ENCODE measurements at regions not wholly inside any gene's neighbourhood (a gene's known extent, or its start where the extent isn't known, plus 50 kb on each side); places are given as distances from the start of the nearest gene placed in this dataset.

DNA sequence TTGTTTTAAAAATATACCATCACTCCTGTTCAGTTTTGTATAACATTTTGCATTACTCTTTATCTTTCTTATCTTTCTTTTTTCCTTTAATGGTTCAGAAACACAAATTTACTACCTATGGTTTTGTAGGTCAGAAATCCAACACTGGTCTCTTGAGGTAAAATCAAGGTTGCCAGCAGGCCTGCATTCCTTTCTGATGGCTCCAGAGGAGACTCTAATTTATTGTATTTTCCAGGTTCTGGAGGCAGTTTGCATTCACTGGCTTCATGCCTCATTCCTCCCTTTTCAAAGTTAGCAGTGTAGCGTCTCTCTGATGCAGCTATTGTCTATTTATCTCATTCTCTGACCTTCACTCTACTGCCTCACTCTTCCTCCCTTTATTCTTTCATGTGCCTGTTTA is 767.4 kb downstream of the SLITRK6 start:
- no peak for DNase-seq

DNA sequence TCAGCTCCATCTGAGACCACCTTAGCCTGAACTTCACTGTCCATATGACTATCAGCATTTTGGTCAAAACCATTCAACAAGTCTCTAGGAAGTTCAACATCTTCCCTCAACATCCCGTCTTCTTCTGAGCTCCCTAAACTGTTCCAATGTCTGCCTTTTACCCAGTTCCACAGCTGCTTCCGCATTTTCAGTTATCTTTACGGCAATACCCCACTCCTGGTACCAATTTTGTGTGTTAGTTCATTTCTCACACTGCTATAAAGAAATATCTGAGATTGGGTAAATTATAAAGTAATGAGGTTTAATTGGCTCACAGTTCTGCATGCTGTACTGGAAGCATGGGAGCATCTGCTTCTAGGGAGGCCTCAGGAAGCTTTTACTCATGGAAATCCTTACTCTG is 771.2 kb downstream of the SLITRK6 start:
- no peak for DNase-seq

DNA sequence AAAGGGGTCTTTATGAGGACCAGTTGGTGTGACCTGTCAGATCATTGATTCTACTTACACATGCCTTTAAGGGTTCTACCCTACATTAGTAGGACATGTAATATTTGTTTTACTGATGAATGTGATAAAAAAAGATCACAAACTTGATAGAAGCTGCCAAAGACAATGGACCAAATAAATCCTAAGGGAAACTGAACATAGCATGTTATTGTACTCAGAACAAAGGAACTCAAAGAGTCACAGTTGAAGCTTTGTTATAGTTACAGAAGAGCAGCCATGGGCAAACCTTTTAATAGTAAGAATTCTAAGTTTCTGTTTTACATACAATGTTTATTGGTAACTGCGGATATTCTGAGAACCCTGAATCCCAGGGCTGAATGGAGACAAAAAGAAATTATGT is 780.1 kb downstream of the SLITRK6 start:
- DNase-seq: no peak

DNA sequence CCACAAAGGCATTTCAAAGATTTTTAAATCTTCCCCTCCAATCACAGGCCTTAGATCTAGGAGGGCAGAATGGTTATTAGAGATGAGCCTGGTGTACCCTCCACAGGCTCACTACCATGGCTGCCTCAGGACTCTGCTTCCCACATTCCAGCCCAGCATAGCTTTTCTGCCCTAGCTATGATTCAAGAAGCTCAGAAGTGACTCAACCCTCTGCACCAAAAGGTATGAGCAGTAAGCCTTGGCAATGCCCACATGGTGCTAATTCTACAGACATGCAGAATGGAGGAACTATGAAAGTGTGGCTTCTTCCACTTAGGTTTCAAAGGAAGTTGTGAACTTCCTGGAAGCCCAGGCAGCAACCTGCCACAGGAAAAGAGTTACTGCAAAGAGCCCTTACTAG is 786.2 kb downstream of the SLITRK6 start:
- no peak for DNase-seq

DNA sequence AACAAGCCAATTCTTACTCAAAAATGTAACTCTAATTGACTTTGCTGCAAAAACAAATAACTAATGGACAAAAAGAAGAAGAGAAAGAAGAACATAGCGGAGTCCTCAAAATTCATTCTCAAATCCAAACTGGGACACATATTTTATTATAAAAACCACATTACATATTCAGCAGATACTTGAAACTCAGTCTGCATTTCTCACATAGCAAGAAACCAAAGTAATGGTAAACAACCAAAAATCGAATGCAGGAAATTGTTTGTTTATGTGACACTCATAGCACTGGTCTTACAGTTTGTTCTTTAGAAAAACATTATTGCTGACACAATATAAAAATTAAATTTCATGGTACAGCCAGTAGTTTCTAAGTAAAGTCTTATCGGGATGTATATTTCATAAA is 789.8 kb downstream of the SLITRK6 start:
- no peak for DNase-seq

DNA sequence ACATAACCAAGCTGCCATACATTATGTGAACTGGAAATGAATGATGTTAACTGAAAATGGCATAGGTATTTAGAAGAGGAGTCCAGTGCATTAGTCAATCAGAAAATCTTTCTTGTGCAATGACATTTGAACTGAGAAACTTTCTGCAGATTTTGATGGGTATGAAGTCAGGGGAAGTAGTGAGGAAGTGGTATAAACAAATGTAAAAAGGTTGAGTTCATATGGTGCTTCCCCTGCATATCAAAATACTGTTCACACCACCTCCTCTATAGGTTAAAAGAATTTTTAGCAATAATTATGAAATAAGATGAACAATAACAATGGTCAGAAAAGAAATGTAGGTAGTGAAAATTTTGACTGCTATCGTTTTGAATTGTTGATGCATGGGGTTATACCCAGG is 800.0 kb downstream of the SLITRK6 start:
- no peak for DNase-seq

DNA sequence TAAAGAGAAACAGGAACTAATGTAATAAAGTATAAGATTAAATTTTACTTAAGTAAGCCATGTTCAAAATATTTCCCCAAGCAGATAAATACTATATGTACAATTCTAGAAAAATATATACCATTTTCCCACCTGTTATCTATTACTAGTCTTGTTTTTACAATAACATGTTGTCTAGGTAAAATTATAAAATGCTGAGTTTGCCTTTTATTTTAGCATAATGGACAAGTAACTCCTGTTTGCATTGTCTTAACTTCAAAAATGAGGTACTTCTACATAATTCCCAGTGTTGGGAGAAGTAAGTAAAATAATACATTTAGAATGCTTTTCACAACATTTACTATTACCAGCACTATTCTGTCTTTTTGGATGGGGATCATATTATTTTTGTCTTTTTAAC is 800.5 kb downstream of the SLITRK6 start:
- DNase-seq: no peak

DNA sequence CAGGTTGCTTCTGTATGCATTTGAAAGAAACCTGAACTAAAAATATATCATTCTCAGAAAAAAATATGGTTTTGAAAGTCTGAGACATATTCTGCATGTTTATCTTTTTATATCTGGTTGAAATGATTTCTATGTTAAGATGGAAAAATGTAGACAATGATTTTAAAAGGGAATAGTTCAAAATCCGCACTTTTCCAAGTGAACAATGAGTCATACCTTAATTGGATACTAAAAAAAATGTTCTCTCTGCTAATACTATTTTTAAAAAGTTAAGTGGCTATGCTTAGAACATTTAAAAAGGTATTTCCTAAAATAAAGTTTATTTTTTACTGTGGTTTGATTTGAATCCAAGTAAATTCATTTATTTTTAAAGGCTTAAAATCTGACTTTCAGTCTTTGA is 801.4 kb downstream of the SLITRK6 start:
- DNase-seq: no peak

DNA sequence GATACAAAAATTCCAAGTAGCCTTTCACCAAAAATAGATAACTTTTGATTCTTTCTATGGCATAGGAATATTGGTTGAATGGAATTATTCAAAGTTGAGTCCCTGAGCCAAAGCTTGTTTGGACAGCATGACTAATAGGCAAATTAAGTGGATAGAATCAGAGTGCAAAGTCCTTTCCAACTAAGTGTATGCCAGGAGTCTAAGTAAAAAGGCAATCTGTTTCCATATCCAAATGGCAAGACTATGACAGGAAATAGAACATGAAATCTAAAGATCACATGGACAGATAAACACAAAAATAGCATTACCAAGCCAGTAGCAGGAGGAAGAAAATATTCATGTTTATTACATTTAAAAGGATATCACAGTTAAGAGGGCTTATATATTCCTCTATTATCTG is 804.6 kb downstream of the SLITRK6 start:
- DNase-seq: no peak

DNA sequence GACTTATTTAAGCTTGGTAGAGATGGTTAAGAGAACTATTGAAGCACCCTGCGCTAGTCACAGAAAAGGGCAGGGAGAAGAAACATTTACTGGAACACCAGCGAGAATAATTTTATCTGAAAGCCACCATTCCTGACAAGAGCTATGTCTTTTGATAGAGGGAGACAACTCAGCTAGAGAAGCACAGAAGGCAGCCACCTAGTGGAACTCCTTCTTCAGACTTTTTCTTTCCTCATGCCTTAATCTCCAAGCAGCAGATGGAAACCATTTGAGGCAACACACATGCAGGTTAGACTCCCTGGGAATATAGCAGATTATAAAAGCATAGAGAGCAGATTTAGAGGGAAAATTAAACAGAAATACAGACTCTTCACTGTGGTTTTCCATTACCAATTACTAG is 813.4 kb downstream of the SLITRK6 start:
- no peak for DNase-seq

DNA sequence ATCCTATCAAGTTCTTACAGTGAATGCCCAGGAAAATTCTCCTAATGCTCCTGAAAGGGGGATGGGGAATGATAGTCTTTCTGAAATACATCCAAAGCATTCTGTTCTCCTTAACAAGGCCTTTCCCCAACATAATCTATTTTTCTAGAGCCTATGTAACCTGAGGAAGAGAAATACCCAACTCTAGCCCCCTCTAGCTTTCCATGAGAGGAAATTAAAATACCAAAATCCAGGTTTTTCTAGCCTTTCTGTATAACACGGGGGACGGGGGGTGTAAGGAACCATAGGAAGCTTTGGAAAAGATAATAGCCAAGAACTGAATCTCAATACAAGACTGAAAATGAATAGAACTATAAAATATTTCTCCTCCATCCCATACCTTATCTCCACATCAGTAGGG is 815.9 kb downstream of the SLITRK6 start:
- no peak for DNase-seq

DNA sequence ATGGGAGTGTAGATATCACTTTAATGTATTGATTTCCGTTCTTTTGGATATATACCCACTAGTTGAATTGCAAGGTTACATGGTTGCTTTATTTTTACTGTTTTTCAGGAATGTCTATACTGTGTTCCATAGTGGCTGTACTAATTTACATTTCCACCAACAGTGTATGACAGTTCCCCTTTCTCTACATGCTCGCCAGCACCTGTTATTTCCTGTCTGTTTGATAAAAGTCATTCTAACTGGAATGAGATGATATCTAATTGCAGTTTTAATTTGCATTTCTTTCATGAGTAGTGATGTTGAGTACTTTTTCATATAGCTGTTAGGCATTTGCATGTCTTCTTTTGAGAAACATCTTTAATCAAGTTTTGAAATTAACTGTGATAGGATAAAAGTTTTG is 818.6 kb downstream of the SLITRK6 start:
- no peak for DNase-seq

DNA sequence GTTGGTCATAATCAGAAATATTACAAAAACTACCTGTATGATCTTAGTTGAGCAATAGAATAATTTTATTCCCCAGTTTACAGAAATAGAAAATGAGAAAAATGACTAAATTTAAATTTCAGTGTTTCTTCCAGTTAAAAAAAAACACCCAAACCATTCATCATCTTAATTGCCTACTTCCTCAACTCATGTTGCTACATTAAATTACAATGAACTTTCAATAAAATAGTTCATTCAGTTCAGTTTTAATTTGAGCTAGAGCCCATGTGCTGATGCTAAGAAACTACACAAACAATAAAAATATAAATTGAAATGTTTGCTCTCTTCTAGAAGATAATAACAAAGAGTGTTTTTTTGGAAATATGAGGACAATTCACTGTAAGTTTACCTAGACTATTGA is 820.4 kb downstream of the SLITRK6 start:
- DNase-seq: no peak

DNA sequence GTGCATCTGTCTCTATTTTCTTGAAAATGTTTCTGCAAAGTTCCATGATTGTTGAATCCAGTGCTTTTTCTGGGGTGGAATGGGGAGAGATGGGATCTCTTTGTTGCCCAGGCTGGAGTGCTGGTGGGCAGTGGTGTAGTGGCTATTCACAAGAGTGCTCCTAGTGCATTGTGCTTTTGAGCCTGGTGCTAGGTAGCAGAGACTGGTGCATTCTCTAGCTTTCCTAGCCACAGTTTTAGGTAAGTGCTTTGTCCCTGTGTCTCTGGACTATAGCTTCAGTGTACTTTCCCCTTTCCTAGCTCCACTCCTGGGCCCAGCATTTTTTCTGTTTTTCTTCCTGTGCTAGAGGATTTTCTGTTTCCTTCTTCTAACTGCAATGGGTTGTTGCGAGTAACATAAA is 825.6 kb downstream of the SLITRK6 start:
- no peak for DNase-seq

DNA sequence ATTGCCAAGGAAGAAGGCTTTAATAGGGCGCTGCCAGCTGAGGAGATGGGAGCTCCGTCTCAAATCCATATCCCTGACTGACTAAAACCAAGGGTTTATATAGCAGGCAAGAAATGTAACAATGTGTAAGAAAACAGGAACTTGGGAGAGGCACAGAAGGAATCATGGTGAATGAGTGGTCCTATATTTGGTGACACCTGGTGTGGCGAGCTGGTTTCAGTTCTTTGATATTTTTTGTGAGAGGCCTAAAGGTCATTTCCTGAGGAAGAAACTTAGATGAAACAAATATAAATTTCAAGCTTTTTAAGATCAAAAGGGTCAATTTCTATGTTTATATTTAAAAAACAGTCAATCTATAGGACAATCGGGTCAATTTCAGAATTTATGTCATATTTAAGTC is 826.3 kb downstream of the SLITRK6 start:
- no peak for DNase-seq

DNA sequence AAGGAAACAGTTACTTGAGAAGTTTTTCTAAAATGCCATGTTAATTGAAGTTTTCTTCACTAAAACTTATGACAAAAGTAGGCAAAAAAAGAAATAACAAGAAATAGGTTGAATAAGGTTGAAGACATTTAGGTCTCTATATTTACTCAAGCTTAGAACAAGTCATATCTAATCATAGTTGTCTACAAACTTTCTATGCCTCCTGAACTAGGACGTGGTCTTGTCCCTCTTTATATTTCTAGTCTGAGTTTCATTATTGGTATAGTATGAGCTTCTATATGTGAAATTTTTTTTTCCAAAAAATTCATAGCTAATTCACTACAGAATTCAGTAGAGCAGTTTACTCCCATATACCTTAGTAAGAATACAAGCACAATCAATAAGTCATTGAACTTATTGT is 836.4 kb downstream of the SLITRK6 start:
- DNase-seq: no peak

DNA sequence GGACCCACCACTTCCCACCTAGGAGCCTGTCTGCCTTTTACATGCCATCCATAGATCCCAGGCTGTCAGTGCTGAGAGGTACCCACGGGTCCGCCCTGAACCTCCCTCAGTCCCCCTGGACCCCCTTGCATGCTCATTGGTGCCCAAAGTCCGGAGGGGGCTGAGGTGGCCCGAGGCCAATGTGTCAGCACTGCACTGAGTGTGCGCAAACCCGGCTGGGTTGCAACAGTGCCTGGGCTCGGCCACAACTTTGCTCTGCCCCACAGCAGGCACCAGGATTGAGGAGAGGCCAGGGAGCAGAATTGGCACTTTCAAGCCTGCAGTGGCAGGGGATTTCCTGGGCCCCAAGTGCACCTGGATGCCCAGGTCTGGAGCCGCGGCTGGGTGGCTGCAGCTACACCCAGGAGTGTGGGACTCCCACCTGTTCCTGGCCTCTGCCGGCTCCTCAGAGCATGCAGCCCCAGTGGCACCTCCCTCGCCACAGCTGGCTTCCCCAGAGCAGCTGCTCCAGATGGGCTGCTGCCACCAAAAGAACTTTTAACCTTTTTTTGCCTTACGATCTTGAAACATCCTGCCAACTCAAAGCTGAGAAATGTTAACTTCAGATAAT is 837.0 kb downstream of the SLITRK6 start:
- no peak for DNase-seq

DNA sequence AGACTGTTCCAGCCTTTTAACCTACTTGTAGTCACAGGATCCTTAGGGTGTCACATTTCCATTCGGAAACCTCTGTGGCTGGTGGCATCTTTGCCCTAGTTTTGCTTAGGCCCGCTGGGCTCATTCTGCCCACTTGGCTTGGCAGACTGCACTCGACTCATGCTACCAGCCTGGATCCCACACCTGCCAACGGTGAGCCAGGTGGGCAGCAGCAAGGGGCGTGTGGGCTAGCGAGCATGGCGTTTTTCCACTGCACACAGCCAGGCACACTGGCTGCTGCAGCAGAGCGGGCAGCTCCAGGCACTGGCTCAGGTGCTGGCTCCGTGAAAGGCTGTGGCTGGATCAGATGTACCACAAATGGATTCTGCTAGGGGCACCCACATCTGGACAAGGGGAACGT is 838.2 kb downstream of the SLITRK6 start:
- no peak for DNase-seq

DNA sequence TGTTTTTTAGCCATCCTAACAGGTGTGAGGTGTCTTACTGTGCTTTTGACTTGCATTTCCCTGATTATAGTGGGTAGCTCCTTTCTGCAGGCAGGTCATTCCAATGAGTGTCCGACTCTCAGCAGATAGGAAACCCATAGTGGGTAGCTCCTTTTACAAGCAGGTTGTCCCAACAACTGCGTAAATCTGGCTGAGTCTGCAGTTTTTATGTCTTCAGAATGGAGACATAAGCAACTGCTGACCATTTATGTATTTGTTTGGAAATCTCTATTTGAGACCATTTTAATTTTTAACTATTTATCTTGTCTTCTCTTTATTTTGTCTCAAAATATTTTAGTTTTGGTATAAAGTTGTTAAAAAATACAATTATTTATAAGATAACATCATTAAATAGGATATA is 839.4 kb downstream of the SLITRK6 start:
- DNase-seq: no peak

DNA sequence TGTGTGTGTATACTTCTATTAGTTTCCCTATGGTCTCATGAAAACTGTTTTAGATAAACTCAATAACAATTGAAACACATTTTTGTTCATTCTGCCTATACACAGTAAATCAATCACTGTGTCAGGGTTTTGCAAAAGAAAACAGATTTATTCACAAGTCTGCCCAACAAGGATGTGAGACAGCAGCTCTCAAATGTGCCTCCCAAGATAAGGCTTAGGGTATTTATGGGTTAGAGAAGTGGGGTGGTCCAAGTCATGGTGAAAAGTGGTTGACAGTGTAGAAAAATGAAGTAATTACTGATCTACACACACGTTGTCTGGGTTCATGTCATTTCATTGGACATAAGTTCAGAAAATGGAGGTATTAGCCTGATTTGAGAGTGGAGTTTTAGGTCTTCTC is 844.6 kb downstream of the SLITRK6 start:
- no peak for DNase-seq

DNA sequence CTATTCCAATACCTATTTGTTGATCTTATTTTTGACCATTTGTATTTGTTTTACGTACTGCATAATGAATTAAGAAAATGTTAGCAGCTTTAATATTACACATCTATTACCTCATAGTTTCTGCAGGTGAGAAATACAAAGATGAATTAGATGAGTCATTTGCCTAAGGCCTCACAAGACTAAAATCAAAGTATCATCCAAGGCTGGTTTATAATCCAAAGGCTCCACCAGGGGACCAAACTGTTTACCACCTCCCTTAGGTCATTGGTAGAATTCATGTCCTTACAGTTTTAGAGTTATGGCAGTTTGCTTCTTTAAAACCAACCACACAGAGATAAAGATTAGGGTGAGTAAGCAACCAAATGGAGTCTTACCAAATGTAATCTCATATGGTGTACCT is 848.1 kb downstream of the SLITRK6 start:
- DNase-seq: no peak

DNA sequence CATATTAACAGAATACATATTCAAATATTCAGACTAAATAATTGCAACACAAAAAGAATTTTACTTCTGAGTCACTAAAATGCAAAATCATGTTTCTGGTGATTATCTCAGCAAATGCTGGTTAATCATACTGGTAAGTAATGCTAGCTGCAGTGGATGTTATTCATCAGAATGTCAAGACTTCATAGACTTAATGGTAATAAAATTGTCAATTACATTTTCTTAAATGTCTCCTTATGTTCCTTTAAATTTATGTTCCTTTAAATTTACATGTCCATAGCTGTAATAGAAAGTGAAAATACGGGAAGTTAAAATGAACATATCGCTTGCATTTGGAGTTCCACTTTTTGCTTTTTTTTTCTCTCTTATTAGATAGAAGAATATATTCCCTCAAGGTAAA is 853.0 kb downstream of the SLITRK6 start:
- no peak for DNase-seq

DNA sequence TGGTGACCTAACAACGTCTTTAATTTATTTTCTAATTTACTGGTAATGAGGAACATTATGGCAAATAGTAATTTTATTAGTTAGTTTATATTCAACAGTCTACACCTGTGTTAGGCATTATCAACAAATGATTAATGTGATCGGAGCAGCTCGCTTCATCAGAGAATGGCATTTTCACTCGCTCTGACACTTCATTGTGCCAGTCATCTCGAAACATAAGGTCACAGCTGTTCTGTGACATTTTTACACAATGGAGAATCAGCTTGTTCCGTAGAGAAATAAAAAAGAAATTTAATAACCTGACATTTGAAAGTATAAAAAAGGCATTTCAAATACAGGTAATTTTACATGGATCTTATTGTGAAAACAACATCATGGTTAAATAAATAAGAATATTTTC is 858.4 kb downstream of the SLITRK6 start:
- DNase-seq: no peak

DNA sequence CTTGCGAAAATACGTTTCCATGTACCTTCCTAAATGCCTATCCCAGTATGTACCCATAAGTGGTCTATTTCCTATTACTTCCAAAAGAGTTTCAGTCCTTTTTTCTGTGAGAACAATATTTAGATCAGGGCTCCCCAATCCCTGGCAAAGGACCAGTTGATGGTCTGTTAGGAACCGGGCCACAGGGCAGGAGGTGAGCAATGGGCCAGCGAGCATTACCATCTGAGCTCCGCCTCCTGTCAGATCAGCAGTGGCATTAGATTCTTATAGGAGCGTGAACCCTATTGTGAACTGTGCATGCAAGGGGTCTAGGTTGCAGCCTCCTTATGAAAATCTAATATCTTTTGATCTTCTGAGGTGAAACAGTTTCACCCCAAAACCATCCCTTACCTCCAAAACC is 859.1 kb downstream of the SLITRK6 start:
- no peak for DNase-seq

DNA sequence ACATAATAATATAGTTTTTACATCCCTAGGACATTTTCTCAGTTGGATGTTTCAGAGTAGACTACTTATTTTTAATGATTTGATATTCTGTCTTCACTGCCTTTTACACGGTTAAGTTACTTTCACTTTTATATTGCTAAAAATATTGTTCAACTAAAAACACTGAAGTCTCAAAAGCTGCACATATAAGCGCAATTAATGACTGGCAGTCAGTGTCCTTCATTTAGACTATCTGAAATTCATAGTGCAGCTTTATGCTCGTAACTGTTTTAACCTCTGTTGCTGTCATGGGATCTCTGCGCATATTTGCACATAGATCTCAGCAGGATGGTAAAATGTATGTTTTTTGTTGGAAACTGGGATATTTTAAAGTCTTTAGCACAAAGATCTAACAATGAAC is 864.3 kb downstream of the SLITRK6 start:
- DNase-seq: no peak

DNA sequence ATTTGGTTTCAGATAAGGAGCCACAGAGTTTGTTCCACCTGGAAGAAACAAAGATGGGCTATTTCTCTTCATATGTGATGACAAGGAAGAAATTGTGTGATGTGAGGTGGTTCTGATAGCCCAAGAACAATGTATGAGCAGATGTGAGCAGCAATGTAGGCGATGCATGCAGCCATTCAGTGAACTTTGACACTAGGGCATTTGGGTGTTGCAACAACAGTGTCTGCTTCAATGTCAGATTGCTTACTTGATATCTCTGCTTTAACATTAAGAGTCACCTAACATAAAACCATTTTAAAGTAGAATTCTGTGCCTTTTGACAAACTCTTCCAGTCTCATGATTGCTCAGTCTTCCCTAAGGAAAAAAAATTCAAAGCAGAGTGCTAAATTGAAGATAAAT is 865.4 kb downstream of the SLITRK6 start:
- no peak for DNase-seq
